Neuronal stem cell (in vitro differentiated cells): ENCODE measurements at regions not wholly inside any gene's neighbourhood (a gene's known extent, or its start where the extent isn't known, plus 50 kb on each side); places are given as distances from the start of the nearest gene placed in this dataset.
"Not testable (repeated sequence)": the region's sequence is repeated elsewhere in the genome, so short reads cannot be mapped to it uniquely, and the experiment has no call there.

Experiments
- DNase-seq: peaks from one replicate; pipeline ENCODE4 v3.0.0-alpha.2; 2013; ENCODE audit warnings: low spot score
- H2AFZ ChIP-seq: one replicate; pipeline ENCODE4 v1.6.1; 2013; ENCODE audit warnings: mild to moderate bottlenecking, low read length, inconsistent platforms
- H2AK5ac ChIP-seq: 2 replicates; pipeline ENCODE4 v1.6.1; 2013; ENCODE audit warnings: low read depth, mild to moderate bottlenecking, inconsistent platforms, low read length, moderate library complexity, mixed read lengths
- H2BK120ac ChIP-seq: 2 replicates; pipeline ENCODE4 v1.6.1; 2013; ENCODE audit warnings: low read depth, mild to moderate bottlenecking, inconsistent platforms, low read length, moderate library complexity, mixed read lengths
- H2BK12ac ChIP-seq: one replicate; pipeline ENCODE4 v1.6.1; 2013; ENCODE audit warnings: low read length, inconsistent platforms
- H2BK15ac ChIP-seq: 2 replicates; pipeline ENCODE4 v1.6.1; 2013; ENCODE audit warnings: mild to moderate bottlenecking, low read length, inconsistent platforms, mixed read lengths
- H2BK5ac ChIP-seq: one replicate; pipeline ENCODE4 v1.6.1; 2013; ENCODE audit warnings: inconsistent platforms, mild to moderate bottlenecking, low read length, moderate library complexity
- H3K14ac ChIP-seq: one replicate; pipeline ENCODE4 v1.6.1; 2013; ENCODE audit warnings: low read length, inconsistent platforms
- H3K18ac ChIP-seq: 2 replicates; pipeline ENCODE4 v1.6.1; 2013; ENCODE audit warnings: low read length, inconsistent platforms
- H3K23ac ChIP-seq: 2 replicates; pipeline ENCODE4 v1.6.1; 2013; ENCODE audit warnings: low read depth, mild to moderate bottlenecking, mixed read lengths, low read length, inconsistent platforms; ENCODE audit not compliant: poor library complexity
- H3K27ac ChIP-seq: replicated peaks from 3 replicates; pipeline ENCODE4 v1.5.1; 2013; ENCODE audit warnings: low read length, inconsistent platforms
- H3K27me3 ChIP-seq, 3 experiments: 2 replicates each; pipeline ENCODE4 v1.6.1; 2013; ENCODE audit warnings: low read length in 3 of 3, mild to moderate bottlenecking in 2 of 3, inconsistent platforms in 1 of 3, low read depth in 1 of 3, mixed read lengths in 1 of 3, moderate library complexity in 1 of 3; ENCODE audit not compliant: control insufficient read depth in 3 of 3, insufficient read depth in 3 of 3
- H3K36me3 ChIP-seq, 2 donors: replicated peaks in 1 of 2; 2 replicates each; pipeline ENCODE4 v1.6.1; 2013; ENCODE audit warnings: low read length in 2 of 2; ENCODE audit not compliant: control insufficient read depth in 2 of 2, insufficient read depth in 2 of 2
- H3K4ac ChIP-seq: 2 replicates; pipeline ENCODE4 v1.6.1; 2013; ENCODE audit warnings: inconsistent platforms, mild to moderate bottlenecking, low read length, moderate library complexity
- H3K4me1 ChIP-seq, 2 donors: 1 replicate in 1 of 2; 2 replicates in 1 of 2; pipeline ENCODE4 v1.6.1; 2013; ENCODE audit warnings: low read length in 2 of 2, low read depth in 1 of 2; ENCODE audit not compliant: control insufficient read depth in 2 of 2, insufficient read depth in 1 of 2
- H3K4me2 ChIP-seq: one replicate; pipeline ENCODE4 v1.6.1; 2013; ENCODE audit warnings: mild to moderate bottlenecking, low read length, inconsistent platforms; ENCODE audit not compliant: insufficient read depth, poor library complexity, severe bottlenecking
- H3K4me3 ChIP-seq, 2 donors: 2 replicates each; pipeline ENCODE4 v1.5.1; 2013; ENCODE audit warnings: low read length in 2 of 2, mild to moderate bottlenecking in 2 of 2, inconsistent platforms in 1 of 2, moderate library complexity in 1 of 2
- H3K79me1 ChIP-seq: one replicate; pipeline ENCODE4 v1.6.1; 2013; ENCODE audit warnings: low read depth, mild to moderate bottlenecking, inconsistent platforms, low read length, moderate library complexity
- H3K9ac ChIP-seq: one replicate; pipeline ENCODE4 v1.6.1; 2013; ENCODE audit warnings: mild to moderate bottlenecking, low read depth, low read length, inconsistent platforms; ENCODE audit not compliant: poor library complexity
- H3K9me3 ChIP-seq, 2 donors: replicated peaks in 1 of 2; 2 replicates each; pipeline versions ENCODE3 to v1.6.1; 2013; ENCODE audit warnings: low read length in 2 of 2, mild to moderate bottlenecking in 2 of 2, inconsistent platforms in 1 of 2, low read depth in 1 of 2, mixed read lengths in 1 of 2, moderate library complexity in 1 of 2; ENCODE audit not compliant: control insufficient read depth in 2 of 2, insufficient read depth in 1 of 2
- H4K8ac ChIP-seq: one replicate; pipeline ENCODE4 v1.6.1; 2013; ENCODE audit warnings: low read depth, mild to moderate bottlenecking, inconsistent platforms, low read length, moderate library complexity
- H4K91ac ChIP-seq: one replicate; pipeline ENCODE4 v1.6.1; 2013; ENCODE audit warnings: low read length, low read depth, mild to moderate bottlenecking, inconsistent platforms; ENCODE audit not compliant: poor library complexity
- WGBS, 2 donors: extraction: QIAGEN DNeasy Blood & Tissue Kit; methylation state at CpG; one replicate each; pipeline ENCODE4 v1.1.7; 2013; ENCODE audit warnings: missing lambda C conversion rate in 2 of 2, mixed read lengths in 1 of 2; ENCODE audit not compliant: insufficient read length in 2 of 2, insufficient replicate concordance in 1 of 2; ENCODE audit errors: extremely low coverage in 2 of 2; 5-methylcytosine and 5-hydroxymethylcytosine counted together

DNA sequence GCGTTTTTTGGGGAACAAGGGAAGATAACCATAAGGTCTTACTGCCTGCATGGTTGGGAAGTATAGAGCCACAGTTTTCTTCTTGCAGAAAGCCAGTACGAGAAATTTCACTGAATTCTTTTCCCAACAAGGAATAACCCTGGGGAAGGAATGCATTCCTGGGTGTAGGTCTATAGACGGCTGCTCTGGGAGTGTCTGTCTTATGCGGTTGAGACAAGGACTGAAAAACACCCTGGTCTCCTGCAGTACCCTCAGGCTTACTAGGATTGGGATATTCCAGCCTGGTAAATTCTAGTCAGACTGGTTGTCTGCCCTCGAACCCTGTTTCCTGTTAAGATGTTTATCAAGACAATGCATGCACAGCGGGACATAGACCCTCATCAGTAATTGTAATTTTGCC, 984.3 kb upstream of the NUDT12 start:
- H2BK12ac ChIP-seq, H3K27ac ChIP-seq, H2BK15ac ChIP-seq, DNase-seq, H4K8ac ChIP-seq, H3K4me2 ChIP-seq, H3K36me3 ChIP-seq, H3K18ac ChIP-seq, H2BK120ac ChIP-seq, H3K4me3 ChIP-seq, H3K14ac ChIP-seq, H3K79me1 ChIP-seq, H2AFZ ChIP-seq, H3K4me1 ChIP-seq, H2AK5ac ChIP-seq, H3K4ac ChIP-seq, H3K9ac ChIP-seq, H3K27me3 ChIP-seq, H2BK5ac ChIP-seq, H3K9me3 ChIP-seq, H4K91ac ChIP-seq, H3K23ac ChIP-seq: not testable (repeated sequence)
- WGBS, 2 donors, result no CpG with 5 or more reads among the region's 6 CpGs

DNA sequence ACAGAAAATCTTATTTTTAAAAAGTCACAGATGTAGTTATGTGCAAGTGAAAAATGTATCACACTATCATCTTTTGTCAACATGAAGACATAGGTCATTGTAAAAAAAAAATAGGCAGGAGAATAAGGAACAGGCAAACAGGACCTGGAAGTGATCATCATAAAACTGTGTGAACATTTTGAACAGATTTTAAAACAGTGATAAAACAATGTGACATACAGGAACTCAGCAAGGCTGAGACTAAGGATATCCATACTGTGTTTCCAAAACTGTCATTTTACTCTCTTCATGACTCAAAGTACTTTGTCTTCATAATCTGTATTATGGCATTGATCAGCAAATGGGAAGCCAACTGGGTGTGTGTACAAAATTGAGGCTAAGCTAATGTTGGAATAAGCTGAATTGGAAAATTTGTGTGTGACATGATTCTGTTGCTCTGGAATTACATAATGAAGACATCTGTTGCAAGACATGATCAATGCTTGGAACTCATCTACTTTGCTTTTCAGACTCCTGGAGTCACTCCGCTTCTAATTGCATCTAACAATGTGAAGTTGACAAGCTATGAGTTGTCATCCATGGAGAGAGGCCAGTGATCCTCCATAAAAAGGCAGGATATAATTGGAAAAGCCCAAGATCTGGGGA, 978.7 kb upstream of the NUDT12 start:
- Histone ChIP-seq H3K4me3 (no peak overlapping the region), H3K4ac (no peak overlapping the region), H2BK5ac (no peak overlapping the region), H3K23ac (no peak overlapping the region), H3K9ac (no peak overlapping the region), H4K91ac (no peak overlapping the region), H3K27ac (no peak overlapping the region), H4K8ac (no peak overlapping the region), H2AFZ (no peak overlapping the region), H2AK5ac (no peak overlapping the region), H2BK15ac (no peak overlapping the region), H2BK120ac (no peak overlapping the region), H3K14ac (no peak overlapping the region), H3K27me3 (no peaks in the 10 kb centered on the region), H3K36me3 (no peaks in the 10 kb centered on the region), H3K4me1 (no peaks in the 10 kb centered on the region), H3K4me2 (no peak overlapping the region), H3K79me1 (no peaks in the 10 kb centered on the region), H2BK12ac (no peak overlapping the region), H3K9me3 (no peaks in the 10 kb centered on the region), H3K18ac (no peak overlapping the region)
- no peak for DNase-seq
- WGBS, 2 donors, result no CpG with 5 or more reads among the region's 1 CpG

DNA sequence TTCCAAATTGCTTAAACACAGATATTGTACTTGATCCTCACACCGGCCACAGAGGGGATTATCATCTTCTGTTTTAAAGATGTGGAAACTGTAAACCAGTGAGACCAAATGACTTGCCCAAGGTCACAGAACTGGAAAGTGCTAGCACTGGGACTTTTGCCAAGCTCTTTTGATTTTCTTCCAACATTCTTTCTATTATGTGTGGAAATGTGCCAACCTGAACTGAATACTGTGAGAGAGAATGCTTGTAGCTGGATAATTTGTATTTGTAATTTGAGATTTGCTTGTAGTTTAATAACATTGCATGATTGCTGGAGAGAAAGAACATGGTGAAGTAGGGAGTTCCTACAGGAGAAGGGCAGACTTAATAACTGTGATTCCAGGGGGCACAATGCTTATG, 977.9 kb upstream of the NUDT12 start:
- no peak for DNase-seq
- H3K4me1 ChIP-seq, result no peaks in the 10 kb centered on the region
- no peak overlapping the region for H2AK5ac ChIP-seq
- H3K36me3 ChIP-seq, result no peaks in the 10 kb centered on the region
- no peak overlapping the region for H3K14ac ChIP-seq
- H3K4me2 ChIP-seq, result no peak overlapping the region
- no peak overlapping the region for H2BK5ac ChIP-seq
- no peak overlapping the region for H2AFZ ChIP-seq
- H3K27me3 ChIP-seq, result no peaks in the 10 kb centered on the region
- no peak overlapping the region for H4K8ac ChIP-seq
- no peak overlapping the region for H2BK12ac ChIP-seq
- H3K27ac ChIP-seq, result no peak overlapping the region
- WGBS, 2 donors, result no CpG with 5 or more reads among the region's 1 CpG
- no peak overlapping the region for H3K18ac ChIP-seq
- H4K91ac ChIP-seq, result no peak overlapping the region
- no peak overlapping the region for H3K9ac ChIP-seq
- no peak overlapping the region for H2BK120ac ChIP-seq
- no peak overlapping the region for H3K23ac ChIP-seq
- no peak overlapping the region for H2BK15ac ChIP-seq
- no peak overlapping the region for H3K4ac ChIP-seq
- H3K9me3 ChIP-seq, result no peaks in the 10 kb centered on the region
- H3K4me3 ChIP-seq, result no peak overlapping the region
- H3K79me1 ChIP-seq, result no peaks in the 10 kb centered on the region

DNA sequence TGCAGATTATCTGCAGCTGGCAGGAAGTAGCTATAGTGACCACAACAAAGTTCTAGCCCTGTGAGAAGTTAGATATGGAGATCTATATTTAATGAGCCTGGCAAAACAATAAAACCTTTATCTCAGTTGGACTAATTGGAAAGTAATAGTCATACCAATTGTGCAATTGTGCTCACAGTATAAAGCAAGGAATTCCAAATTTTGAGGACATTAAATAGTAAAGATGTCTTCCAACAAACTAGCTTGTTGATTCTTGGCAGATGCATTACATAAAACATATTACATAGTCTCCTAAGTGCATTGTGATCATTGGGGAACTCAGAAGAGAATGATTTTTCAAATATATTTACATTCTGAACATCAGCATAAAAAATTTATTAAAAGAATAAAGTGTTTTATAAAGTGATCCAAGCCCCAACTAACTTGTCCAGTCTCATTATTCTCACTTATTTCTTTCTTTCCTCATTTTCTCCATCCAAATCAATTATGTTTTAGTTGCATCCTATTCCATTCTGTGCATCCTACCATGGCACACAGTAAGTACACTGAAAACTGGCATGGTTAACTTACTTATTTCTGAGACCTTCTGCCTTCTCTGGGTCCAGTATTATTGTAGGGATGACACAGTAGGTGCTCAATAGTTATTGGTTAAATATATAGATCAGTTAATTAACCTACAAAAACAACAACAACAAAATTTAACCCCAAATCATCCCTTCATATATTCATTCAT, 977.2 kb upstream of the NUDT12 start:
- Histone ChIP-seq H3K18ac (no peak overlapping the region), H3K14ac (no peak overlapping the region), H4K91ac (no peak overlapping the region), H3K9me3 (no peaks in the 10 kb centered on the region), H3K4me1 (no peaks in the 10 kb centered on the region), H3K27ac (no peak overlapping the region), H2BK120ac (no peak overlapping the region), H2BK5ac (no peak overlapping the region), H3K4ac (no peak overlapping the region), H3K36me3 (no peaks in the 10 kb centered on the region), H3K4me2 (no peak overlapping the region), H2AK5ac (no peak overlapping the region), H3K27me3 (no peaks in the 10 kb centered on the region), H3K79me1 (no peaks in the 10 kb centered on the region), H2BK12ac (no peak overlapping the region), H3K9ac (no peak overlapping the region), H2BK15ac (no peak overlapping the region), H3K23ac (no peak overlapping the region), H4K8ac (no peak overlapping the region), H2AFZ (no peak overlapping the region), H3K4me3 (no peak overlapping the region)
- no peak for DNase-seq
